OCI-LY1 (cell line): ENCODE measurements at regions not wholly inside any gene's neighbourhood (a gene's known extent, or its start where the extent isn't known, plus 50 kb on each side); places are given as distances from the start of the nearest gene placed in this dataset.

Source experiments
- CTCF ChIP-seq: fragments of 200-600 bp; sonication (generic), shearing (Covaris generic); IDR thresholded peaks from 2 replicates; pipeline ENCODE4 v1.5.1; 2017; ENCODE audit warnings: mild to moderate bottlenecking, antibody characterized with exemption, low read length, moderate library complexity, mixed read lengths
- EZH2 ChIP-seq: fragments of 200-600 bp; sonication (generic), shearing (Covaris generic); IDR thresholded peaks from 2 replicates; pipeline ENCODE4 v1.8.0; 2017; ENCODE audit warnings: borderline replicate concordance, mixed run types, mild to moderate bottlenecking, antibody characterized with exemption, low read length, moderate library complexity, mixed read lengths

GRCh38 chr5:27474047-27474309 is 435.6 kb upstream of the CDH9 start:
- TF ChIP-seq CTCF (no peak), EZH2 (no peak)
